ENCODE measurements at regions not wholly inside any gene's neighbourhood (a gene's known extent, or its start where the extent isn't known, plus 50 kb on each side); places are given as distances from the start of the nearest gene placed in this dataset.

GRCh38 chr13:105019073-105019472 lies 1516.4 kb downstream of the EFNB2 start:
- TF ChIP-seq, protein P1, sequence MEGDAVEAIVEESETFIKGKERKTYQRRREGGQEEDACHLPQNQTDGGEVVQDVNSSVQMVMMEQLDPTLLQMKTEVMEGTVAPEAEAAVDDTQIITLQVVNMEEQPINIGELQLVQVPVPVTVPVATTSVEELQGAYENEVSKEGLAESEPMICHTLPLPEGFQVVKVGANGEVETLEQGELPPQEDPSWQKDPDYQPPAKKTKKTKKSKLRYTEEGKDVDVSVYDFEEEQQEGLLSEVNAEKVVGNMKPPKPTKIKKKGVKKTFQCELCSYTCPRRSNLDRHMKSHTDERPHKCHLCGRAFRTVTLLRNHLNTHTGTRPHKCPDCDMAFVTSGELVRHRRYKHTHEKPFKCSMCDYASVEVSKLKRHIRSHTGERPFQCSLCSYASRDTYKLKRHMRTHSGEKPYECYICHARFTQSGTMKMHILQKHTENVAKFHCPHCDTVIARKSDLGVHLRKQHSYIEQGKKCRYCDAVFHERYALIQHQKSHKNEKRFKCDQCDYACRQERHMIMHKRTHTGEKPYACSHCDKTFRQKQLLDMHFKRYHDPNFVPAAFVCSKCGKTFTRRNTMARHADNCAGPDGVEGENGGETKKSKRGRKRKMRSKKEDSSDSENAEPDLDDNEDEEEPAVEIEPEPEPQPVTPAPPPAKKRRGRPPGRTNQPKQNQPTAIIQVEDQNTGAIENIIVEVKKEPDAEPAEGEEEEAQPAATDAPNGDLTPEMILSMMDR (IDR thresholded peaks at IDR 0.05), result no peak

DNA sequence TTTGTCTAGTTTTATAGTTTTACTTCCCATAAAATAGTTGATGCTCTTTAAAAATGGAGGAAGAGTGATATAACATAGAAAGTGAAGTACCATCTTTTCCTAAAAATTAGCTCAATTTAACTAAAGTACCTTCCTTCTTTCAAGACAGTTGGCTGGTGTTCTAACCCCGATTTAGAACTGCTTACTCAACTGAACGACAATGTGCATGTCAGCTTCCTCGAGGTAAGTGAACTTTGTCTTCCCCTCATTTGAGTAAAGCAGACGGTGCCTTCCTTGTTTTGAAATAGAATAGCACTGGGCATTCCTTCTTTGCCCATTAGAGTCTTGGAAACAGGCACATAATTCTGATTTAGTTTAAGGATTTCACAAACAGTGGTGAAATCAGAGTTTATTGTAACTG lies 1519.2 kb downstream of the EFNB2 start:
- TF ChIP-seq, protein P1 (IDR thresholded peaks at IDR 0.05), result no peak

GRCh38 chr13:105008604-105009003 lies 1526.9 kb downstream of the EFNB2 start:
- TF ChIP-seq, protein P1 (IDR thresholded peaks at IDR 0.05), result no peak

- TF ChIP-seq, protein P1 (IDR thresholded peaks at IDR 0.05), result no peak
Observed at GRCh38 chr13:105007166-105007808, 1528.2 kb downstream of the EFNB2 start.

GRCh38 chr13:104996022-104996421 lies 1539.4 kb downstream of the EFNB2 start:
- TF ChIP-seq, protein P1 (IDR thresholded peaks at IDR 0.05), result no peak

DNA sequence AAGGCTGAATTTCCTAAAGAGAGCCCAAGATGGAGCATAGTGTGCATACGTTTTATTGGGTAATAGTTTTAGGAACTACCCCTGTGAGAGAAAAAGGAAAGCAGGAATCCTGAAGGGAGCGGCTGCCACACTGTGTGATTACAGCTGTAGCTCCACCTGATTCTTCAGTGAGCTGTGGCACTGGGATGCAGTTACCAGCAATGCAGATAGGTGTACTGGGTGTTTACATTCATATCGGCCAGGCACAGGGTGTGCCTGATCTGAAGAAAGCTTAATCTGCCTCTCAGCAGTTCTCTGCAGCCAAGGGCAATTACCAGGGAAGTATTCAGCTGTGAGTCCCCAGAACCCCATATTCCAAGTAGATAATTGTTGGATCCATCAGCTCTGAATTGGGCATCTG lies 1541.8 kb downstream of the EFNB2 start:
- TF ChIP-seq, protein P1 (IDR thresholded peaks at IDR 0.05), result no peak

DNA sequence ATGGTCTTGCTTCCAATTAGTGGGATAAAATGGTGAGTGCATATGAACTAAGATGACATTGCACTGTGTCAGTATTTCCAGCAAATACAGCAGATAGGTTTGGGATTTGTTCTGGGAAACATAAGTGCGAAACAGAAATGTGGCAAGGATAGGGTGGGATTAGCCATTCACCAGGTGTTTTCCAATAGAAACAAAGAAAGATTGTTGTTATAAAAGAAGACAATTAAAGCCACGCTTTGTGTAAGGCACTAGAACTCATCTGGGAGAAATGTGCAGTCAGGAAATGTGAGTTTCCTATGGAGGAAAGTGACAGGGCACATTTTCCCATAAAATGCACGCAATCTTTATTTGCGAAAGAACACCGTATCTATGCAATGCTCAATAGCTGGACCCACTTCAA lies 1547.8 kb downstream of the EFNB2 start:
- TF ChIP-seq, protein P1 (IDR thresholded peaks at IDR 0.05), result no peak

- TF ChIP-seq, protein P1 (IDR thresholded peaks at IDR 0.05), result no peak
Observed at GRCh38 chr13:104984296-104984818, 1551.1 kb downstream of the EFNB2 start.
